Upper lobe of left lung (tissue), 4 donors: ENCODE measurements at regions not wholly inside any gene's neighbourhood (a gene's known extent, or its start where the extent isn't known, plus 50 kb on each side); places are given as distances from the start of the nearest gene placed in this dataset.

Experiments
- EP300 ChIP-seq, 4 donors: sonication (generic); formaldehyde crosslinking; IDR thresholded peaks; one replicate each; pipeline ENCODE4 v1.5.1; 2017; ENCODE audit warnings: antibody characterized with exemption in 4 of 4, control low read depth in 2 of 4
- POLR2A ChIP-seq, 4 donors: fragments of 450-650 bp; IDR thresholded peaks; one replicate each; pipeline ENCODE4 v1.5.1; 2016 to 2017; ENCODE audit warnings: antibody characterized with exemption in 4 of 4, mild to moderate bottlenecking in 2 of 4
- TF ChIP-seq, protein P1 (sequence below), 6 experiments: fragments of 450-650 bp in 4 of 6; fragments of 200-600 bp in 2 of 6; sonication (generic) in 2 of 6; IDR thresholded peaks; one replicate each; pipeline ENCODE4 v1.5.1; 2016 to 2019; ENCODE audit warnings: antibody characterized with exemption in 6 of 6

DNA sequence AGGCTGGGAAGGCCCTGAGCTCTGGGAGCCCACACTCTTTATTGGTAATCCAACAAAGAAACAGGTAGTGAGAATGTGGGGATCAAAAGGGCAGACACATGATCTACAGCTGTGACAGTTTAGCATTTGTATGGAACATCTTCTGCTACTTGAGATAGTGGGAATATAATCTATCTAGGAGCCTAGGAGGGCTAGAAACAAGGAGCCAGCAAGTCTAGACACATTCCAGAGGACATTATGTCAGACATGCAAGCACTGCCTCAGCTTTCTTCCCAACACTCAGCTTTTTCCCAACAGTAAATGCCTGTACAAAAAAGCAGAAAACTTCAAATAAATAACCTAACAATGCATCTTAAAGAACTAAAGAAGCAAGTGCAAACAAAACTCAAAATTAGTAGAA is 1150.6 kb upstream of the RAG2 start:
- TF ChIP-seq EP300 (IDR thresholded peaks at IDR 0.05) (no peak), POLR2A (IDR thresholded peaks at IDR 0.05) (no peak)
- TF ChIP-seq, protein P1, sequence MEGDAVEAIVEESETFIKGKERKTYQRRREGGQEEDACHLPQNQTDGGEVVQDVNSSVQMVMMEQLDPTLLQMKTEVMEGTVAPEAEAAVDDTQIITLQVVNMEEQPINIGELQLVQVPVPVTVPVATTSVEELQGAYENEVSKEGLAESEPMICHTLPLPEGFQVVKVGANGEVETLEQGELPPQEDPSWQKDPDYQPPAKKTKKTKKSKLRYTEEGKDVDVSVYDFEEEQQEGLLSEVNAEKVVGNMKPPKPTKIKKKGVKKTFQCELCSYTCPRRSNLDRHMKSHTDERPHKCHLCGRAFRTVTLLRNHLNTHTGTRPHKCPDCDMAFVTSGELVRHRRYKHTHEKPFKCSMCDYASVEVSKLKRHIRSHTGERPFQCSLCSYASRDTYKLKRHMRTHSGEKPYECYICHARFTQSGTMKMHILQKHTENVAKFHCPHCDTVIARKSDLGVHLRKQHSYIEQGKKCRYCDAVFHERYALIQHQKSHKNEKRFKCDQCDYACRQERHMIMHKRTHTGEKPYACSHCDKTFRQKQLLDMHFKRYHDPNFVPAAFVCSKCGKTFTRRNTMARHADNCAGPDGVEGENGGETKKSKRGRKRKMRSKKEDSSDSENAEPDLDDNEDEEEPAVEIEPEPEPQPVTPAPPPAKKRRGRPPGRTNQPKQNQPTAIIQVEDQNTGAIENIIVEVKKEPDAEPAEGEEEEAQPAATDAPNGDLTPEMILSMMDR (IDR thresholded peaks at IDR 0.05), result no peak
